Liver (tissue), 8 donors: ENCODE measurements at regions not wholly inside any gene's neighbourhood (a gene's known extent, or its start where the extent isn't known, plus 50 kb on each side); places are given as distances from the start of the nearest gene placed in this dataset.

Experiments
- DNase-seq: peaks from one replicate; pipeline ENCODE4 v3.0.0-alpha.2; 2017; ENCODE audit warnings: low spot score
- H3K27ac ChIP-seq, 2 donors: one replicate each; pipeline ENCODE4 v1.7.0; 2013; ENCODE audit warnings: inconsistent platforms in 2 of 2, low read length in 2 of 2, control low read depth in 1 of 2, low read depth in 1 of 2, mild to moderate bottlenecking in 1 of 2
- H3K27me3 ChIP-seq, 4 donors: one replicate each; pipeline versions ENCODE4 v1.6.1 to v1.7.0; 2013; ENCODE audit warnings: low read length in 3 of 4, inconsistent platforms in 1 of 4, mild to moderate bottlenecking in 1 of 4, moderate library complexity in 1 of 4; ENCODE audit not compliant: control insufficient read depth in 4 of 4, insufficient read depth in 4 of 4
- H3K36me3 ChIP-seq, 4 donors: one replicate each; pipeline versions ENCODE4 v1.6.1 to v1.7.0; 2013; ENCODE audit warnings: low read length in 3 of 4, mild to moderate bottlenecking in 3 of 4, low read depth in 1 of 4, moderate library complexity in 1 of 4; ENCODE audit not compliant: control insufficient read depth in 4 of 4, insufficient read depth in 3 of 4
- H3K4me1 ChIP-seq, 4 donors: one replicate each; pipeline versions ENCODE4 v1.6.1 to v1.7.0; 2013; ENCODE audit warnings: low read length in 3 of 4, mild to moderate bottlenecking in 3 of 4, moderate library complexity in 1 of 4; ENCODE audit not compliant: control insufficient read depth in 4 of 4, insufficient read depth in 4 of 4
- H3K4me3 ChIP-seq, 3 donors: one replicate each; pipeline versions ENCODE4 v1.6.1 to v1.7.0; 2013; ENCODE audit warnings: low read length in 3 of 3, control low read depth in 1 of 3, low read depth in 1 of 3, mild to moderate bottlenecking in 1 of 3
- H3K9ac ChIP-seq, 2 donors: one replicate each; pipeline ENCODE4 v1.7.0; 2013; ENCODE audit warnings: low read length in 2 of 2, mild to moderate bottlenecking in 2 of 2, moderate library complexity in 2 of 2, control low read depth in 1 of 2, low read depth in 1 of 2
- H3K9me3 ChIP-seq, 4 donors: one replicate each; pipeline versions ENCODE4 v1.6.1 to v1.7.0; 2013; ENCODE audit warnings: low read length in 3 of 4; ENCODE audit not compliant: control insufficient read depth in 4 of 4
- CTCF ChIP-seq: fragments of 150-350 bp; IDR thresholded peaks from 2 replicates; pipeline ENCODE4 v1.5.1; 2017; ENCODE audit warnings: improper control_type of control experiment, low read depth, low read length; ENCODE audit not compliant: missing input control
- EGR1 ChIP-seq, 2 donors: IDR thresholded peaks; 2 replicates each; pipeline ENCODE4 v1.6.1; 2016 to 2018; ENCODE audit warnings: antibody characterized with exemption in 2 of 2, low read depth in 2 of 2
- FOXA1 ChIP-seq: IDR thresholded peaks from 2 replicates; pipeline ENCODE4 v1.6.1; 2016; ENCODE audit warnings: antibody characterized with exemption
- FOXA2 ChIP-seq: IDR thresholded peaks from 2 replicates; pipeline ENCODE4 v1.6.1; 2016; ENCODE audit warnings: antibody characterized with exemption
- GABPA ChIP-seq, 2 donors: IDR thresholded peaks in 1 of 2; conservative IDR thresholded peaks in 1 of 2; 2 replicates each; pipeline ENCODE4 v1.6.1; 2016; ENCODE audit warnings: antibody characterized with exemption in 2 of 2, mild to moderate bottlenecking in 1 of 2, moderate library complexity in 1 of 2
- HNF4A ChIP-seq, 2 donors: conservative IDR thresholded peaks; 2 replicates each; pipeline ENCODE4 v1.6.1; 2016; ENCODE audit warnings: antibody characterized with exemption in 2 of 2, mild to moderate bottlenecking in 2 of 2
- HNF4G ChIP-seq: IDR thresholded peaks from 2 replicates; pipeline ENCODE4 v1.6.1; 2016; ENCODE audit warnings: antibody characterized with exemption
- JUND ChIP-seq, 2 donors: IDR thresholded peaks; 2 replicates each; pipeline ENCODE4 v1.6.1; 2016; ENCODE audit warnings: antibody characterized with exemption in 2 of 2
- MAX ChIP-seq: IDR thresholded peaks from 2 replicates; pipeline ENCODE4 v1.6.1; 2016; ENCODE audit warnings: antibody characterized with exemption
- NR2F2 ChIP-seq: IDR thresholded peaks from 2 replicates; pipeline ENCODE4 v1.6.1; 2016; ENCODE audit warnings: antibody characterized with exemption
- RAD21 ChIP-seq, 2 donors: IDR thresholded peaks; 2 replicates each; pipeline ENCODE4 v1.6.1; 2016; ENCODE audit warnings: antibody characterized with exemption in 2 of 2, mild to moderate bottlenecking in 2 of 2
- RXRA ChIP-seq, 2 donors: IDR thresholded peaks; 2 replicates each; pipeline ENCODE4 v1.6.1; 2017 to 2018; ENCODE audit warnings: antibody characterized with exemption in 2 of 2, mild to moderate bottlenecking in 1 of 2
- SP1 ChIP-seq: IDR thresholded peaks from 2 replicates; pipeline ENCODE4 v1.6.1; 2018; ENCODE audit warnings: antibody characterized with exemption, mild to moderate bottlenecking
- TAF1 ChIP-seq: conservative IDR thresholded peaks from 2 replicates; pipeline ENCODE4 v1.6.1; 2016; ENCODE audit warnings: antibody characterized with exemption, mild to moderate bottlenecking
- YY1 ChIP-seq: IDR thresholded peaks from 2 replicates; pipeline ENCODE4 v1.6.1; 2016; ENCODE audit warnings: antibody characterized with exemption, mild to moderate bottlenecking
- ZBTB33 ChIP-seq: IDR thresholded peaks from 2 replicates; pipeline ENCODE4 v1.6.1; 2016; ENCODE audit warnings: antibody characterized with exemption
- WGBS: extraction: QIAGEN DNeasy Blood & Tissue Kit; methylation state at CpG from one replicate; pipeline ENCODE4 v1.1.7; 2013; 5-methylcytosine and 5-hydroxymethylcytosine counted together
- donor health status: healthy.
- donor health status: healthy.
- donor health status: healthy.
- donor health status: healthy.
- donor health status: healthy.

GRCh38 chr3:30073040-30073439, 533.4 kb upstream of the TGFBR2 start (continued):
- TF ChIP-seq EGR1 (IDR thresholded peaks at IDR 0.05; ENCODE audit: low read depth in 2 of 2) (no peak), YY1 (no peak), RXRA (IDR thresholded peaks at IDR 0.05) (no peak)

- Histone ChIP-seq H3K4me1 (no peaks in the 10 kb centered on the region), H3K9me3 (peaks cover 0 to 4% (median 0%) of the 10 kb centered on the region in 4 donors), H3K36me3 (no peaks in the 10 kb centered on the region), H3K27ac (no peak overlapping the region), H3K27me3 (no peaks in the 10 kb centered on the region), H3K4me3 (no peak overlapping the region), H3K9ac (no peak overlapping the region)
- TF ChIP-seq EGR1 (IDR thresholded peaks at IDR 0.05; ENCODE audit: low read depth in 2 of 2) (no peak), JUND (IDR thresholded peaks at IDR 0.05) (no peak), CTCF (no peak), RXRA (IDR thresholded peaks at IDR 0.05) (no peak), NR2F2 (no peak), FOXA2 (no peak), SP1 (no peak), ZBTB33 (no peak), MAX (no peak), YY1 (no peak), FOXA1 (no peak), RAD21 (IDR thresholded peaks at IDR 0.05) (no peak), TAF1 (no peak)
- WGBS, result 81% methylated on average over 1 of the region's 1 CpG
- no peak for DNase-seq
These were observed 532.8 kb upstream of the TGFBR2 start for GRCh38 chr3:30073622-30074021.

GRCh38 chr3:30075514-30075913, 530.9 kb upstream of the TGFBR2 start:
- TF ChIP-seq HNF4A (conservative IDR thresholded peaks at IDR 0.05) (no peak), HNF4G (no peak), SP1 (no peak), GABPA (IDR thresholded peaks at IDR 0.05 in 1 of 2, conservative IDR thresholded peaks at IDR 0.05 in 1 of 2) (no peak), TAF1 (no peak)

More at GRCh38 chr3:30075514-30075913, 530.9 kb upstream of the TGFBR2 start:
- WGBS, result 95% methylated on average over 2 of the region's 2 CpGs
- H3K27me3 ChIP-seq, result no peaks in the 10 kb centered on the region
- DNase-seq, result no peak
- peaks cover 0 to 4% (median 0%) of the 10 kb centered on the region in 4 donors for H3K9me3 ChIP-seq
- H3K27ac ChIP-seq, result no peak overlapping the region
- no peak overlapping the region for H3K9ac ChIP-seq
- H3K4me1 ChIP-seq, result no peaks in the 10 kb centered on the region
- no peak overlapping the region for H3K4me3 ChIP-seq
- H3K36me3 ChIP-seq, result no peaks in the 10 kb centered on the region
